Neuronal stem cell (in vitro differentiated cells): ENCODE measurements at regions not wholly inside any gene's neighbourhood (a gene's known extent, or its start where the extent isn't known, plus 50 kb on each side); places are given as distances from the start of the nearest gene placed in this dataset.

ENCODE experiments used
- DNase-seq: peaks from one replicate; pipeline ENCODE4 v3.0.0-alpha.2; 2013; ENCODE audit warnings: low spot score
- H2AFZ ChIP-seq: one replicate; pipeline ENCODE4 v1.6.1; 2013; ENCODE audit warnings: mild to moderate bottlenecking, low read length, inconsistent platforms
- H2AK5ac ChIP-seq: 2 replicates; pipeline ENCODE4 v1.6.1; 2013; ENCODE audit warnings: low read depth, mild to moderate bottlenecking, inconsistent platforms, low read length, moderate library complexity, mixed read lengths
- H2BK120ac ChIP-seq: 2 replicates; pipeline ENCODE4 v1.6.1; 2013; ENCODE audit warnings: low read depth, mild to moderate bottlenecking, inconsistent platforms, low read length, moderate library complexity, mixed read lengths
- H2BK12ac ChIP-seq: one replicate; pipeline ENCODE4 v1.6.1; 2013; ENCODE audit warnings: low read length, inconsistent platforms
- H2BK15ac ChIP-seq: 2 replicates; pipeline ENCODE4 v1.6.1; 2013; ENCODE audit warnings: mild to moderate bottlenecking, low read length, inconsistent platforms, mixed read lengths
- H2BK5ac ChIP-seq: one replicate; pipeline ENCODE4 v1.6.1; 2013; ENCODE audit warnings: inconsistent platforms, mild to moderate bottlenecking, low read length, moderate library complexity
- H3K14ac ChIP-seq: one replicate; pipeline ENCODE4 v1.6.1; 2013; ENCODE audit warnings: low read length, inconsistent platforms
- H3K18ac ChIP-seq: 2 replicates; pipeline ENCODE4 v1.6.1; 2013; ENCODE audit warnings: low read length, inconsistent platforms
- H3K23ac ChIP-seq: 2 replicates; pipeline ENCODE4 v1.6.1; 2013; ENCODE audit warnings: low read depth, mild to moderate bottlenecking, mixed read lengths, low read length, inconsistent platforms; ENCODE audit not compliant: poor library complexity
- H3K27ac ChIP-seq: replicated peaks from 3 replicates; pipeline ENCODE4 v1.5.1; 2013; ENCODE audit warnings: low read length, inconsistent platforms
- H3K27me3 ChIP-seq, 3 experiments: 2 replicates each; pipeline ENCODE4 v1.6.1; 2013; ENCODE audit warnings: low read length in 3 of 3, mild to moderate bottlenecking in 2 of 3, inconsistent platforms in 1 of 3, low read depth in 1 of 3, mixed read lengths in 1 of 3, moderate library complexity in 1 of 3; ENCODE audit not compliant: control insufficient read depth in 3 of 3, insufficient read depth in 3 of 3
- H3K36me3 ChIP-seq, 2 donors: replicated peaks in 1 of 2; 2 replicates each; pipeline ENCODE4 v1.6.1; 2013; ENCODE audit warnings: low read length in 2 of 2; ENCODE audit not compliant: control insufficient read depth in 2 of 2, insufficient read depth in 2 of 2
- H3K4ac ChIP-seq: 2 replicates; pipeline ENCODE4 v1.6.1; 2013; ENCODE audit warnings: inconsistent platforms, mild to moderate bottlenecking, low read length, moderate library complexity
- H3K4me1 ChIP-seq, 2 donors: 1 replicate in 1 of 2; 2 replicates in 1 of 2; pipeline ENCODE4 v1.6.1; 2013; ENCODE audit warnings: low read length in 2 of 2, low read depth in 1 of 2; ENCODE audit not compliant: control insufficient read depth in 2 of 2, insufficient read depth in 1 of 2
- H3K4me2 ChIP-seq: one replicate; pipeline ENCODE4 v1.6.1; 2013; ENCODE audit warnings: mild to moderate bottlenecking, low read length, inconsistent platforms; ENCODE audit not compliant: insufficient read depth, poor library complexity, severe bottlenecking
- H3K4me3 ChIP-seq, 2 donors: 2 replicates each; pipeline ENCODE4 v1.5.1; 2013; ENCODE audit warnings: low read length in 2 of 2, mild to moderate bottlenecking in 2 of 2, inconsistent platforms in 1 of 2, moderate library complexity in 1 of 2
- H3K79me1 ChIP-seq: one replicate; pipeline ENCODE4 v1.6.1; 2013; ENCODE audit warnings: low read depth, mild to moderate bottlenecking, inconsistent platforms, low read length, moderate library complexity
- H3K9ac ChIP-seq: one replicate; pipeline ENCODE4 v1.6.1; 2013; ENCODE audit warnings: mild to moderate bottlenecking, low read depth, low read length, inconsistent platforms; ENCODE audit not compliant: poor library complexity
- H3K9me3 ChIP-seq, 2 donors: replicated peaks in 1 of 2; 2 replicates each; pipeline versions ENCODE3 to v1.6.1; 2013; ENCODE audit warnings: low read length in 2 of 2, mild to moderate bottlenecking in 2 of 2, inconsistent platforms in 1 of 2, low read depth in 1 of 2, mixed read lengths in 1 of 2, moderate library complexity in 1 of 2; ENCODE audit not compliant: control insufficient read depth in 2 of 2, insufficient read depth in 1 of 2
- H4K8ac ChIP-seq: one replicate; pipeline ENCODE4 v1.6.1; 2013; ENCODE audit warnings: low read depth, mild to moderate bottlenecking, inconsistent platforms, low read length, moderate library complexity
- H4K91ac ChIP-seq: one replicate; pipeline ENCODE4 v1.6.1; 2013; ENCODE audit warnings: low read length, low read depth, mild to moderate bottlenecking, inconsistent platforms; ENCODE audit not compliant: poor library complexity
- WGBS, 2 donors: extraction: QIAGEN DNeasy Blood & Tissue Kit; methylation state at CpG; one replicate each; pipeline ENCODE4 v1.1.7; 2013; ENCODE audit warnings: missing lambda C conversion rate in 2 of 2, mixed read lengths in 1 of 2; ENCODE audit not compliant: insufficient read length in 2 of 2, insufficient replicate concordance in 1 of 2; ENCODE audit errors: extremely low coverage in 2 of 2; 5-methylcytosine and 5-hydroxymethylcytosine counted together

DNA sequence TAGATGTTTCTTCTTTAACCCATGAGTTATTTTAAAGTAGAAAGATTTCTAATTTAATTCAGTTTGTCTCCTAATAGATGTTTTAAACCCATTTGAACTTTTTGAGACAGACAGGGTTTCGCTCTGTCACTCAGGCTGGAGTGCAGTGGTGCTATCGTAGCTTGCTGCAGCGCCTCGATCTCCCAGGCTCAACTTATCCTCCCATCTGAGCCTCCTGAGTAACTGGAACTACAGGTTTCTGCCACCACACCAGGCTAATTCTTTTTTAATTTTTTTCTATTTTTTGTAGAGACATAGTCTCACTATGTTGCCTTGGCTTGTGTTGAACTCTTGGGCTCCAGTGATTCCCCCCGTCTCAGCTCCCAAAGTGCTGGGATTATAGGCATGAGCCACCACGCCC, 53.0 kb upstream of the RAB18 start:
- Histone ChIP-seq H2BK120ac (no peak overlapping the region), H3K27ac (no peak overlapping the region), H3K23ac (no peak overlapping the region), H2AFZ (no peak overlapping the region), H3K9me3 (no peaks in the 10 kb centered on the region), H3K79me1 (no peaks in the 10 kb centered on the region), H2AK5ac (no peak overlapping the region), H3K27me3 (peaks cover 0 to 2% (median 0%) of the 10 kb centered on the region in 3 experiments), H3K4me1 (no peaks in the 10 kb centered on the region), H3K4ac (no peak overlapping the region), H3K36me3 (no peaks in the 10 kb centered on the region), H3K4me3 (no peak overlapping the region), H3K14ac (no peak overlapping the region), H3K18ac (no peak overlapping the region), H4K8ac (no peak overlapping the region), H2BK15ac (no peak overlapping the region), H4K91ac (no peak overlapping the region), H3K9ac (no peak overlapping the region), H3K4me2 (no peak overlapping the region), H2BK12ac (no peak overlapping the region), H2BK5ac (no peak overlapping the region)
- no CpG with 5 or more reads among the region's 6 CpGs for WGBS, 2 donors
- DNase-seq = no peak

DNA sequence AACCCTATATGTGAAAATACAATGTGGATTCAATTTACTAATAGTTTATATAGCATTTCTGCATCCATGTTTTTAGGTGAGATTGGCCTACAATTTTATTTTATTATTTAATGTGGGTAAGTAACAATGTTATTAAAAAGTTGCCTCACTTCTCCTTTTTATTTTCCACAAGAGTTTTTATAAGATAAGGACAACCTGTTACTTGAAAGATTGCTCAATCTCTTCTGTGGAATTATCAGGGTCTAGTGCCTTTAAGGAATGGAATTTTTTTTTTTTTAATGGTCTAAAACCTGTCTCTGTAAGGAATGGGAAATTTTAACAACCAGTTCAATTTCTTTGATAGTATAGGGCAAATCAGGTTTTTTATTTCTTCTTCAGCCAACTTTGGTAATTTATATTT, 53.9 kb upstream of the RAB18 start:
- H3K9me3 ChIP-seq = no peaks in the 10 kb centered on the region
- DNase-seq = no peak
- no peak overlapping the region for H3K9ac ChIP-seq
- no peak overlapping the region for H3K27ac ChIP-seq
- H3K23ac ChIP-seq = no peak overlapping the region
- no peak overlapping the region for H3K18ac ChIP-seq
- H2BK5ac ChIP-seq = no peak overlapping the region
- peaks cover 0 to 2% (median 0%) of the 10 kb centered on the region in 3 experiments for H3K27me3 ChIP-seq
- no peak overlapping the region for H3K4me2 ChIP-seq
- no peak overlapping the region for H2BK15ac ChIP-seq
- H3K79me1 ChIP-seq = no peaks in the 10 kb centered on the region
- no peak overlapping the region for H2BK120ac ChIP-seq
- no peak overlapping the region for H4K8ac ChIP-seq
- H4K91ac ChIP-seq = no peak overlapping the region
- no peak overlapping the region for H3K14ac ChIP-seq
- no peak overlapping the region for H2AFZ ChIP-seq
- no peak overlapping the region for H2BK12ac ChIP-seq
- no peak overlapping the region for H3K4ac ChIP-seq
- H3K36me3 ChIP-seq = no peaks in the 10 kb centered on the region
- no peak overlapping the region for H3K4me3 ChIP-seq
- H2AK5ac ChIP-seq = no peak overlapping the region
- H3K4me1 ChIP-seq = no peaks in the 10 kb centered on the region

DNA sequence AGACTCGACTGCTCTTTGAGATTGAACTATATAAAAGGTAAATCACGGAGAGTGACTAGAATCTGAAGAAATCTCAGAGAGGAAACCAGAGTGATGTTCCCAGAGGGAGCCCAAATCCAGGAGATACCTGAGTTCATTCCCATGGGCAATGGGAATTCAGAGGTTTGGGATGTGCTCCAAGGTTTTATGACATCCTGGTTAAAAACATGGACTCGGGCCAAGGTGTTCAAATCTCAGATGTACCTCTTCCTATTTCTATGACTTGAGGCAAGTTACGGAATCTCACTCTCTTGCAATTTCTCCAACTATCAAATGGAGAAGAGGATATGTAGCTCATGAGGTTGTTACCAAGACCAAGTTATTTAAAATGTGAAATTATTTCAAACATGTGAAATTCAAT, 54.5 kb upstream of the RAB18 start:
- Histone ChIP-seq H3K4me1 (no peaks in the 10 kb centered on the region), H3K9ac (no peak overlapping the region), H3K14ac (no peak overlapping the region), H2BK120ac (no peak overlapping the region), H2AFZ (no peak overlapping the region), H3K4ac (no peak overlapping the region), H3K79me1 (no peaks in the 10 kb centered on the region), H3K18ac (no peak overlapping the region), H2BK5ac (no peak overlapping the region), H3K36me3 (no peaks in the 10 kb centered on the region), H3K23ac (no peak overlapping the region), H2BK15ac (no peak overlapping the region), H3K27ac (no peak overlapping the region), H4K8ac (no peak overlapping the region), H4K91ac (no peak overlapping the region), H3K4me2 (no peak overlapping the region), H3K4me3 (no peak overlapping the region), H2BK12ac (no peak overlapping the region), H3K27me3 (peaks cover 0 to 2% (median 0%) of the 10 kb centered on the region in 3 experiments), H2AK5ac (no peak overlapping the region), H3K9me3 (no peaks in the 10 kb centered on the region)
- no peak for DNase-seq
- WGBS, 2 donors = no CpG with 5 or more reads among the region's 4 CpGs

DNA sequence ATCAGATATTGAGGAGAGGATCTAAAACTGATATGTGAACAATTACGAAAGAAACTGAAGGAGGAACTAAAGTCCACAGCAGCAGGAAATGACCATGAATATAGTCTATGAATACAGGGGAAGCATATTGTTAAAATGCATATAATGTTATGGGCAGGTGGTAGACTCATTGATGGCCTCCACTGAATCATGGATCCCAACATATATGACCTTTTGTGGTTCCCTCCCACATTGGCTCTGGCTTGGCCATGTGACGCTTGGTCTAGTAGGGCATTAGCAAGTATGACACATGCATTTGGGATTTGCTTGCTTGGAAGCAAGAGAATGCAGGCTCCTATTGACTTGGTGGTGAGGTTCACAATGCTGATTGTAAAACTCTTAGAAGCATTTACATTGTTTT, 55.2 kb upstream of the RAB18 start:
- no peaks in the 10 kb centered on the region for H3K36me3 ChIP-seq
- DNase-seq = no peak
- no peak overlapping the region for H3K23ac ChIP-seq
- no peak overlapping the region for H3K4ac ChIP-seq
- no peak overlapping the region for H3K27ac ChIP-seq
- no peaks in the 10 kb centered on the region for H3K4me1 ChIP-seq
- H2BK120ac ChIP-seq = no peak overlapping the region
- no peak overlapping the region for H3K4me3 ChIP-seq
- H4K8ac ChIP-seq = no peak overlapping the region
- H3K9me3 ChIP-seq = no peaks in the 10 kb centered on the region
- H3K18ac ChIP-seq = no peak overlapping the region
- H4K91ac ChIP-seq = no peak overlapping the region
- H2BK12ac ChIP-seq = no peak overlapping the region
- H3K27me3 ChIP-seq = peaks cover 0 to 2% (median 0%) of the 10 kb centered on the region in 3 experiments
- H3K79me1 ChIP-seq = no peaks in the 10 kb centered on the region
- no peak overlapping the region for H3K4me2 ChIP-seq
- no peak overlapping the region for H2AK5ac ChIP-seq
- no peak overlapping the region for H2AFZ ChIP-seq
- H2BK15ac ChIP-seq = no peak overlapping the region
- WGBS, 2 donors = no CpG with 5 or more reads among the region's 2 CpGs
- no peak overlapping the region for H3K14ac ChIP-seq
- peak overlapping the region; percentile 44 for H3K9ac ChIP-seq
- no peak overlapping the region for H2BK5ac ChIP-seq
